ENCODE measurements at regions not wholly inside any gene's neighbourhood (a gene's known extent, or its start where the extent isn't known, plus 50 kb on each side); places are given as distances from the start of the nearest gene placed in this dataset.

DNA sequence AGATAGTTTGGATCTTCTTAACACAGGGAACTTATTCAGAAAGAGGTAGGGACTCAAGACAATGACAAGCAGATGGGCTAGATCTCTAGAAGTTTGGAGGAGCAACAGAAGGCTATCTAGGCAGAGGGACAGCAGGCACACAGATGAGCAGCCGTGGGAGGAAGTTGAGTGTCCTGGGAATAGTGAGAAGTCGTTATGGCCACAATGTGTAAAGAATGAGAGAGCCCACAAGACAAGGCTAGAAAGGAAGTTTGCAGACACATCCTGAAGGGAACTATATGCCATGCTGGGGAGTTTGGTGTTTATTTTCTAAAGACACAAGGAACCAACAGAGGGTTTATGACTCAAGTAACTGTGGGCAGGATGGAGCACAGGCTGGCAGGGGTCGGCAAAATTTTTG lies 160.6 kb downstream of the PALM2AKAP2 start:
- DNase-seq (ENCODE audit: low read depth in 2 of 2): no peak

DNA sequence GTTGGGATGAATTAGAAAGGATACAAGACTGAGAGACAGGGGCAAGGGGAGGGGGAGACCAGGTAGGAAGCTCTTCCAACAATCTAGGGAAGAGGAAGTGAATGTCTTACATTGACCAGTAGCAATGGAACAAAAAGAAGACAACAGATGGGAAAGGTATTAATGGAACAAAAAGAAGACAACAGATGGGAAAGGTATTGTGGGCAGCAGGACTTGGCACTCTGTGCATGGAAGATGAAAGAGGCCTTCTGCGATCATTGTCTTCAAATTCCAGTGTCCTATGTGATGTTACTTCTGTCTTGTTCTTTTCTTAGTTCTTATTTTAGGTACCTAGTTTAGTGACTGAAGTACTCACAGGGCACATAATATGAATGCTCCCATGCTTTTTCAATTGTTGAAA lies 161.8 kb downstream of the PALM2AKAP2 start:
- DNase-seq (ENCODE audit: low read depth in 2 of 2): no peak

DNA sequence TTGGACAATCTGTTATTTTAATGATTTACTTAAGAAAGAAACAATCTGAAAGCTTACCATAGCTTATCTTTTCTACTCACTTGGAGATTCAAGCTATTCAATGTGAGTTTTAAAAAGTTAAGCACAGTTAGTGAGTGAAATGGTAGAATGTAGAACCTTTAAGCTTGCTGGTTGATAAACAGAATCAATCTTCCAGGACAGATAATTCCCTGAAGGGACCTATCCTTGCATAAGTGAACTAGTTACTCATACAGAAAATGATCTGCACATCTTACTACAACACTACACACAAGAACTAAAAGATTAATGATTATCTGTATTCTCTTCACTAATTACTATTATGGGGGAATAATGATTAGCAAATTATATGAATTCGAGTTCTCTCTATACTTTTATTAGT lies 165.6 kb downstream of the PALM2AKAP2 start:
- DNase-seq (ENCODE audit: low read depth in 2 of 2): no peak

DNA sequence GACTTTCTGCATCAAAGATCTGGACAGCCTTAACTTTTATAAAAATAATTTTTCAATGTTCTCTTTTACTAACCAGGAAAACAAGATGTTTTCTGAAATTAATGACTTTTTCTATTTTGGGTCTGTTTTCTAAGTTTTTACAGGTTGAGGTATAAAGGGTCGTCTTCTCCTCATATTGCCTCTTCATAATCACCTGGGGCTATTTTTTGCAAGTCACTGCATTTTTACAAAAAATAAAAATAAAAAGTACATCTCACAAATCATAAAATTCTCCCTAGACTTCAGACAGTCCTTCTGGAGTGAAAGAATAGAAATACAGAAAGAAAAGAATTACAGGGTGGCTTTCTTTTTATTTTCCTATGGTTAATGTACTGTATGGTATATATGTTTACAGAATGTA lies 168.5 kb downstream of the PALM2AKAP2 start:
- DNase-seq (ENCODE audit: low read depth in 2 of 2): no peak

DNA sequence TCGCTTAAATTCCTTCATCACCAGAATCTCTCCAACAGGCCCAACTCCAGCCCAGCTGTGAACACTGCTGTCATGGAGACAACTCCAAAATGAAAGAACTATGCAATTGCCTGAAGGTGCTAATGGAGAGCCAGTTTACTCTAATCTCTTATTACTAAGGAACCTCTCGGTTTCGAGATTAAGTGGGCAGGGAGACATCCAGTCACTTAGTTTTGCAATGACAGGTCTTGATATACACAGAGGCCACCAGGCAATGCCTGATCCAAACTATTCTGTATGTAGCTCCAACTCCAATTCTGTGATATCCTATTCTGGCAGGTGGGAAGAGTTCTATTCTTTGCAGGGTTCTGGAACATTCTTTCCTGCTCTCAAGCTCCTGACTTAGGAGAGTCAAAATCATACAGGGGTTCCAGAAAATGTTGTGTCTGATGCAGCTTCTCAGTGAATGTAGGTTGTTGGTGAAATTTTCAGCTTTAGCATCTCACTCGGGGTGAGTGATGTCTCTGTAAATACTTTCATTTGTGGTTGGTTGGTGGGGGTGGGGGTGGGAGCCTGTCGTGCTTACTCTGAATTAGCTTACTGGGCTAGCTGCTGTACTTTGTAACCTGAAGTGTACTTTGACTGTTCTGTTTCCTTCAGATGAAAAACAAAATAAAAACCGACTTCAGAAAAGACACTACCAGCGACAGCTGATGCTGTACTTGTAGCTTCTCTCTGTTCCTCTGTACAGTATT lies 170.9 kb downstream of the PALM2AKAP2 start:
- DNase-seq (ENCODE audit: low read depth in 2 of 2): no peak

DNA sequence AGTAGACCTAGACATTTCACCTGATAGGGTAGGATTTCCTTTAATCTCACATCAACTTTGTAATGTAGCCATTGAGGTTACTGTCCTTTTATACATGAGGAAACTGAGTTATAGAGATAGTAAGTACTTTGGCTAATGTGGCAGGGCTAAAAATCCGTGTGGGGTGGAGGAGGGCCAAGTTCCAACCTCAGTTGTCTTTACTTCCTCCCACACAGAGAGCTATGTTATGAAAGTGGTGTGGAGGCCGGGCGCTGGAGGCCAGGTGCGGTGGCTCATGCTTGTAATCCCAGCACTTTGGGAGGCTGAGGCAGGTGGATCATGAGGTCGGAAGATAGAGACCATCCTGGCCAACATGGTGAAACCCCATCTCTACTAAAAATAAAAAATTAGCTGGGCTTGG lies 173.3 kb downstream of the PALM2AKAP2 start:
- DNase-seq (ENCODE audit: low read depth in 2 of 2): no peak

DNA sequence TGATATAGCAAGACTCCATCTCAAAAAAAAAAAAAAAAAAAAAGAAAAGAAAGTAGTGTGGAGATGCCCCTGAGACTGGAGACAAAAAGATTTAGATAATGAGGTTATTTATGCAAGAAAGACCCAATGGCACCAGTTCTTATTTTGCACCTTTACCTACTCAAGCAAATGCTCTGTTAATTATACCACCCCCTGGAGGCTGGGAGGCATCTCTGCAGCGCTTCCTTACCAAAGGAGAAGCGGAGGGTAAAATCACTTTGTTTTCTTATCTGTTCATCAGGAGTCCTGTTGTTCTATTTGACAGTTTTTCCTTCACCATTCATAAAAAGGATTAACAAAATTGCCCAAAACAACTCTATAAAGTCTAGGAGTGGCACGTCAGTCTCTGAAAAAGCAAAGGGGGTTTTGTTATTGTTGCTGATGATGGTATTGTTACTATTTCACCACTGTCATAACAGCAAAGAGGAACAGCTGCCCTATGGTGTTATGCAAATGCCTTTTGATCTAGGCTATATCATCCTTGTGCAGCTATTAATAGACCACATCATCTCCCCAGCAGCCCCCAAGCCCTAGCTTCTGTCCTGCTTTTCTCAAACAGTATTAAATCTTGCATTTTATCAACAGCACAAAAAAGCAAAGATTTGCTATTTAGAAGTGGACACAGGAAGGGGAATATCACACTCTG lies 174.0 kb downstream of the PALM2AKAP2 start:
- DNase-seq (ENCODE audit: low read depth in 2 of 2): no peak

DNA sequence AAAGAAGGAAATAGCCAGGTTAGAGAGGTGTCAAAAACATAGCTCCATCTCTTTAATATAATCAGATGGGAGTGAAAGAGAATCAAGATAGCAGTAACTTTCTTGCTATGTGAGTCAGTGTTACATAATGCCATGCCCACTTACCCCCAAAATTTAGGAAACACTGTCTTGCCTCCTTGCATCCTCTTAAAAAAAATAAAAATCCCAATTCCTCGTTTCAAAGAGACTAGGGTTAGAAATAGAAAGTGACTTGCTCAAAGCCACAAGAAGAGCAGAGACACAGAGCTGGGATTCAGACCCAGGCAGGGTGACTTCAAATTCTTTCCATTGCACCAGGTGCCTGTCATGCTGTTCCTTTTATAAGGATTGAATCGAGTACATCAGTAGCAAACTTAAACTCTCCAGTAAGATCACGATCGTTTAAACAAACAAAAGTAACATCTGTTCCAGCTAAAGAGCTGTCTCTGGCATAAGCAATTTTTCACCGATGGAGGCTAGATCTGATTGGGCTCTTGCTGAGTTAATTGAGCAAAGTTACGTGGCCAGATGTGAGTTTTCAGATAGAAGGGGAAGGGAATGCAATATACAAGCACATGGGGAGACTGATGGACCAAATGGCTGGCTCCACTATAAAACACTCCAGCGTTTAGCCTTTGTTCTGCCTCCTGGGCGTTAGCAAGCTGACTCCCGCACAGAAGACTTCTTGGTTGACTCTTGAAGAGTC lies 176.9 kb downstream of the PALM2AKAP2 start:
- no peak for DNase-seq (ENCODE audit: low read depth in 2 of 2)

DNA sequence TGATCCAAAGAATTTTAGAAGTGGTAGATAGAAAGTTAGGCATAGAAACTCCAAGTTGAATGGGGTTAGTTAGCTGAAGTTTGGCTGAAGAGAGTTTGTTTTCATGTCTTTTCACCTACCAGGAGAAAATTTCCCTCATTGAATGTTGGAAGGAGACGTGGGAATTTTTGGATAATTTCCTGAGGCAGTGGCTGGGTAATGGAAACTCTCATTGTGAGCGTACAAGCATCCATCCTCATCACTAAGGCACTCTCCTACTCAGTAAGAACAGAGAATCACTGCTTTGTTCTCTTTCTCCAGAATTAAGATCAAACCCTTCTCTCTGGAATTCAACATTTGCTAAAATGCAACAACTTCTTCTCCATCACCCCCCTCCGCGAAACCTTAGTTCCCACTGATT lies 179.7 kb downstream of the PALM2AKAP2 start:
- peak in 1 of 2 donors; percentile 20 for DNase-seq (ENCODE audit: low read depth in 2 of 2)

DNA sequence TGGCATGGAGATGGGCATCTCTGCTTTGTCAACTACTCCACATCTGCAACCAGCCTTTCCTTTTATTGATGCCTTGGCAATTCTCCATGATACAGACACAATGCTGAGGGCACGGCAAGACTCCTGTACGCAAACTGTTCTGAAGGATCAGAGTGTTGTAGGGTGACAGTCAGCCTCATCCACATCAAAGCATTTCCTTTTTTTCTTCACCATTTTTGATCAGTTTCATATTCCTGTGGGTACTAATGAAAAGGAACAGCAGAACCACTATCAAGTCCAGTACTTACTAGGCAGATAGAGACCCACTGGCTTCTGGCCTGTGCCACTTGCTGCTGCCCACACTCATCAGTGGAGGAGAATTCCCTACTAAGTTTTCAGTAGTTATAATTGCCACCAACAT lies 181.6 kb downstream of the PALM2AKAP2 start:
- DNase-seq (ENCODE audit: low read depth in 2 of 2): no peak

DNA sequence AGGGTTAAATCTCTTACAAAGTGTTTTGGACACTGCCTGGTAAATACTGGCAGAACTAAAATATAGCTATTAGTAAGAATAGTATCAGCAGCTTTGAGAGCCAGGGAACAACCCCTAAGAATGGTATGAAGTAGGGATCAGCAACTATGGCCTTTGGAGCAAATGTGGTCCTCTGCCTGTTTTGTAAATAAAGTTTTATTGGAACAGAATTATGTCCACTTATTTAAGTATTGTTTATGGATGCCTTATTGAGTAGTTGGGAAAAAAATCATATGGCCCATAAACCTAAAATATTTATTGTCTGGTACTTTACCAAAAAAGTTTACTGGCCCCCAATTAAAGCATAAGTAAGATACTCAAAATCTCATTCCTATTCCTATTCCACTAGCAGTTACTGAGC lies 182.2 kb downstream of the PALM2AKAP2 start:
- DNase-seq (ENCODE audit: low read depth in 2 of 2): no peak

DNA sequence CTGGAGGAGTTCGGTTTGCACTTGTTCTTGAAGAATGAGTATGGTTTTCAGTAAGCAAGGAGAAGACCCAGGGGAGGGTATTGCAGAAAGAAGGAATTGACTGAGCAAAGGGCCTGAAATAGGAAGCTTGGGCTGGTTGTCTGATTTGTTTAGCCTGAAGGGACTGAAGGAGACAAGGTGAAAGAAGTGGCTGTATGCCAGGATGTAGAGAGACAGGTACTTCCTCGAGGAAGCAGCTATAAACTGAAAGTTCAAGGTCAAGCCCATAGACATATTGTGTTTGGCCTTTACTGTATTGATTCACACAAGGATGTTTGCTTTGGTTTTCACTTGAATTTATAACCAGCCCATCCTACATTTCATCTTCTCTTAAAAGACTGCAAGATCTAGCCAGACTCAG lies 183.1 kb downstream of the PALM2AKAP2 start:
- DNase-seq (ENCODE audit: low read depth in 2 of 2): peak in 1 of 2 donors; percentile 20

DNA sequence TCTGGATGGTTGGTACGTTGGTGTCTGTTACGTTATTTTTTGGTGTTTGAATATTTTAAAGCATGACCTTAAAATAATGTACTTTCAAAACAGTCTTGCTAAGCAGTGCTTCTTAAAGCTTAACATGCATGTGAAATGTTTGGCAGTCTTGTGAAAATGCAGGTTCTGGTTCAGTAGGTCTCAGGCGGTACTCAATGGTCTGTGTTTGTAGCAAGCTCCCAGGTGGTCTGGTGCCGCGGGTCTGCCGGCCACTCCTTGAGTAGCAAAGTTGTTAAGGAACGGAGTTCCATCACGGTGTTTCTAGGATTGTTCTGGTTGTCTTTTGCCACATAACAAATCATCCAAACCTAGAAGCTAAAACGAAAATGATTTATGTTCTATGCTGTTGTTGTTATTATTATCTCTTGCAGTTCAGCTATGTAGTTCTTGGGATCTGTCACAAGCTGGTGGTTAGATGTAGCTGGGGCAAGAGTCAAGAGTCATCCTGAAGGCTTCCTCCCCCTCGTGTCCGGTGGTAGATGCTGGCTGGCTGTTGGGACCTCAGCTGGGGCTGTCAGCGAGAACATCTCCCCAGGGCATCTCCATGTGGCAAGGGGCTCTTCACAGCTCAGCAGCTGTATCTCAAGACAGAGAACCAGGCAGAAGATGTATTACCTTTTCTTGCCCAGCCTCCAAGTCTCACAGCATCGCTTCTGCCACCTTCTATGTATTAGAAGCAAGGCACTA lies 186.8 kb downstream of the PALM2AKAP2 start:
- no peak for DNase-seq (ENCODE audit: low read depth in 2 of 2)

DNA sequence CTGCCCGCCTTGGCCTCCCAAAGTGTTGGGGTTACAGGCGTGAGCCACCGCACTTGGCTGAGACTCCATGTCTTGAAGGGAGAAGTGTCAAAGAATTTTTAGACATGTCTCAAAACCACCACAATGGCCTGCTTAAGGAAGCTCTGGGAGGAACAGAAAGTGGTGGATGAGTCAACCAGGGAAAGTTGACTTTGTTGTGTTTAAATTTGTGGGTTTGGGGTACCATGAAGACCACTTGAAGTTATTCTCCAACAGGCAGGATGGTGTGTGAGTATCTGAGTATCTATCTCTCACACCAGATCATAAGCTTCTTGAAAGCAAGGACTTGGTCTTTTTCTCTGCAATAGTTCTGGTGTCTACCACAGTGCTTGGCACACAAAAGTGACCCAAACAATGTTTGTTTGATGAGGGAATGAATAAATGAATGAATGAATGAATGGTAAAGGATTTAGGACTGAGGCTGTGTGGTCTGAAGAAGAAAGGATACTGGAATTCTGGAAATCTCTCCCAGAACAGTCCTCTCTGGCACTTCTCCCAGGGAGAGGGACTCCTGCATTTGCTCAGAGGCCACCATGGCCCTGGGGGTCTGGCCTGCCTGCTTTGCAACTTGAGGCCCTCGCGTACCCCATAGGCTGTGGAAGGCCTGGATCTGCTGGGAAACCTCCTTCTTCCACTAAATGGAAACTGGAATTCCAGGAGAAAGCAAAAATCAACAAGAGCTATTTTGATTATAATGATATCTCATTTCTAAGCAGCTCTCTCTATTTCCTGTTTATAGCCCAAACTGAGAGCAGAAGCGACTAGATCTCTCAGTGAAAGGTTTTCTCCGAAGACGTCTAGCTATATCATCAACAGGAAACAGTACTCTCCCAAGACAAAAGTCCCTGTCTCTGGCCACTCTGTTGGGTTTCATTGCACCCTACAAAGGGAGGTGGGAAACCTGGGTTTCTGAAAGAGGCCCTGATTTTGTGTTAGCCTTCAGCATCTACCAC lies 187.9 kb downstream of the PALM2AKAP2 start:
- DNase-seq (ENCODE audit: low read depth in 2 of 2): peak in 1 of 2 donors; percentile 72

DNA sequence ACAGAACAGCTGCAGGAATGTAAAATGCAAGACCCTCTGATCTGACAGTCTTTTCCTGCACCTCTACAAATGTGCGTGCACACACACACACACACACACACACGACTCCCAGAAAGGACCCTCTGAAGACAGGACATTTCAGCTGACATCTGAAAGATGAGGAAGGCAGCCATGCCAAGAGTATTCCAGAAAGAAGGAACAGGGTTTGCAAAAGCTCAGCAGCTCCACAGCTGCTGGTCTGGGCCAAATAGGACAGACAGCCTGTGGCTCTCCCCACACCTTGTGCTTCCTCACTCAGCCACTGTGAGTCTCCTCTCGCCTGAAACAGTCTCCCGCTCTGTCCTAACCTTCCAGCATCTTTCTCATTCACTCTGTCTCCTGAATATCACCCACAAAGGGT lies 189.0 kb downstream of the PALM2AKAP2 start:
- DNase-seq (ENCODE audit: low read depth in 2 of 2): peak; percentile 72 to 77

DNA sequence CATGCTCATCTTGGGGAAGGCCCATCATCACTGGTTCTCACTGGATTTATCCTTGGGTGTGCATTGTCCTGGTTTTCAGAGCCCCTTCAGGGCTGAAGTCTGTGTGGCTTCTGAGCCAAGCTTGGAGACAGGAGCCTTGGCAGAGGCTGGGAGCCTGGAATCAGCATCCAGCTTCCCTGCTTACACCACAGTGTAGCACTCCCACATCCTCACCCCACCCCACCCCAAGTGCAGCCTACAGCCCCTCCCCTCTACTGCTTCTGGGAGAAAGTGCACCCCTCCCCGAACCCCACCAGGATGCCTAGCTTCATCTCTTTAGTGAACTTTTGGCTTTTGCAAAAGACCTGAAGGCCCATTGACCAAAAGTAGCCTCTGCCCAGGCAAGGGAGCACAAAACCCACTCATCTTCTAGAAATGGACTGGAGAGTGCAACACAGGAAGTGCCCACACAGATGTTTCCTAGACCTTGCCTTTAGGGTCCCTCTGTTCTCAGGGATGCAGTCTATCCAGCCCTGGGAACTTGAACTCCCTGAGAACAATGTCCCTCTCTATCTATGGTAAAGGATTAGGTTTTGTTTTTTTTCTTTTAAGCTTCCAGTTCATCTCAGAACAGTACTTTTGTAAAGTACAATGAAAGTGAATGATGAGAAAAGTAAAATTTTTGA lies 189.7 kb downstream of the PALM2AKAP2 start:
- DNase-seq (ENCODE audit: low read depth in 2 of 2): peak; percentile 93 to 98

DNA sequence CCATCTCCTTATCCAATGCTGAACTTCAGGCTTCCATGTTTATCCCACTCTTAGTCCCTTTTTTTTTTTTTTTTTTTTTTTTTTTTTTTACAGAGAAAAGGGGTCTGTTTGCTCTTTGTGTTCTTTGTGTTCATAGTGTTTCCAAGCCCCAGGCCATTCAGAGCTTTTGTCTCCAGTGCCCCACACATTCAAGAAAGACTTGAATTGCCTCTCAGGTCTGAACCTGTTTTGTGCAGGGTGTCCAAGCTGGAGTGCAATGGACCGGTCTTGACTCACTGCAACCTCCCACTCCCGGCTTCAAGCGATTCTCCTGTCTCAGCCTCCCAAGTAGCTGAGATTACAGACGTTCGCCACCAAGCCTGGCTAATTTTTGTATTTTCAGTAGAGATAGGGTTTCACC lies 191.2 kb downstream of the PALM2AKAP2 start:
- DNase-seq (ENCODE audit: low read depth in 2 of 2): no peak

DNA sequence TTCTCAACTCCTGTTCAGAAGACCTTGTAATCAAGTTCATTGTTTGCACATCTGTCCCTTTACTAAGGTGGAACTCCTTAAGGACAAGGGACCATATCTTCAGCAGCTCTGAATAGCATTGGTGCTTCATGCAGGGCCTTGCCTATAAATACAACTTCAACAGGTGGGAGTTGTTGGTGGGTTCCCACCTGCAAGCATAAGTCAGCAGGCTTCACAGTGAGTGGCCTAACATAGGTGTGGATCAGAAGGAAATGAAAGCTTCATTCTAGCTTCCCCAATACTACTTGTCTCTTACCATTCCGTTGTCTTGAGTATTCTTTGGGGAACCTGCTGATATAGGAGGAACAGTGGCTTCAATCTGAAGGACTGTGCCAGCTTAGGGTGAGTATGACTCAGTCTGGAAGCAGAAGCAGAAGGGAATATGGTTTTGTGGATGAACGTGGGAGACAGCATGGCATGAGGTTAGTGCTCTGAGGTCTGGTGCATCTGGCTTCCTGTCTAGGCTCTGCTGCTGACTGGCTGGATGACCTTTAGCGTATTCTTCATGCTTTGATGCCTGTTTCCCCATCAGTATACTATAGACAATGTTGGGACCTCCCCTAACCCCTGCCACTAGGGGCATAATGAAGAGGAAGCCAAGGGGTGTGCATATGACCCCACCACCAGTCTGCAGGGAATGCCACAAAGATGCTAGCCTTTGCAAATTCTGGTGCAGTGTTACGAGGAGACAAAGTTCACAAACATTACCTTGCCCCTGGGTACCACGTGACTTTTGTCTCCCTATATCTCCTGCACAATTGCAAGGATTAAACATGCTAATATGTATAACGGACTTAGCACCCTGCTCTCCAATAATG lies 192.3 kb downstream of the PALM2AKAP2 start:
- DNase-seq (ENCODE audit: low read depth in 2 of 2): peak; percentile 16 to 36

DNA sequence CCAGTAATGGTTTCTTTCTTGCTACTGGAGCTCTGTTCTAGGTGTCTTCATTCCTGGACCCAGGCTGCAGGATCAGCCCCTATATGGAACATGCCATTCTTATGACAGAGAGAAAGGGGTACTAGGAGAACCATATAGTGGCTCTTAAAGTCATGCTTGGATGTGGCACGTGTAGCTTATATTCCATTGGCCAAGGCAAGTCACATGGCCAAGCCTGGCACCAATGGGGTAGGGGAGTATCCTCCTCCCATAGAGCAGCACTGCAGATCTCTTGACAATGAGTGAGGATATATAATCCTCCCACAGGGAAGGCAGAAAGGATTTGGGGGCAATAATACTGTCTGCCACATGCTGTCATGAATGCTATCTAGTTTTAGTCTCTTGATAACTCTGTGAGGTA lies 193.3 kb downstream of the PALM2AKAP2 start:
- no peak for DNase-seq (ENCODE audit: low read depth in 2 of 2)

Measured in lung microvascular endothelial cell (primary cell).